Neural progenitor cell (in vitro differentiated cells): ENCODE measurements at regions not wholly inside any gene's neighbourhood (a gene's known extent, or its start where the extent isn't known, plus 50 kb on each side); places are given as distances from the start of the nearest gene placed in this dataset.

Experiments used
- DNase-seq: peaks from one replicate; pipeline ENCODE4 v3.0.0-alpha.2; 2016; ENCODE audit warnings: low spot score
- H2AFZ ChIP-seq: fragments of 200-600 bp; sonication (generic); replicated peaks from 2 replicates; pipeline ENCODE4 v1.6.1; 2016; ENCODE audit warnings: antibody characterized with exemption
- H3F3A ChIP-seq: fragments of 200-600 bp; sonication (generic); 2 replicates; pipeline ENCODE4 v1.6.1; 2016; ENCODE audit warnings: antibody characterized with exemption, low read depth
- H3K27ac ChIP-seq: fragments of 200-600 bp; sonication (generic); 2 replicates; pipeline ENCODE4 v1.5.1; 2016; ENCODE audit warnings: mild to moderate bottlenecking
- H3K27me3 ChIP-seq: fragments of 200-600 bp; sonication (generic); 2 replicates; pipeline ENCODE4 v1.6.1; 2016; ENCODE audit warnings: mild to moderate bottlenecking, moderate library complexity
- H3K36me3 ChIP-seq: fragments of 200-600 bp; sonication (generic); 2 replicates; pipeline ENCODE4 v1.5.1; 2016
- H3K4me1 ChIP-seq: fragments of 200-600 bp; sonication (generic); 2 replicates; pipeline ENCODE4 v1.6.1; 2016; ENCODE audit warnings: mixed run types
- H3K4me2 ChIP-seq: fragments of 200-600 bp; sonication (generic); 2 replicates; pipeline ENCODE4 v1.6.1; 2016
- H3K4me3 ChIP-seq: fragments of 200-600 bp; sonication (generic); 2 replicates; pipeline ENCODE4 v1.5.1; 2016
- H3K79me2 ChIP-seq: fragments of 200-600 bp; sonication (generic); 2 replicates; pipeline ENCODE4 v1.6.1; 2016; ENCODE audit warnings: low read depth
- H3K9ac ChIP-seq: fragments of 200-600 bp; sonication (generic); 2 replicates; pipeline ENCODE4 v1.6.1; 2016
- H3K9me3 ChIP-seq: fragments of 200-600 bp; sonication (generic); 2 replicates; pipeline ENCODE4 v1.5.1; 2016; ENCODE audit warnings: low read depth
- H4K20me1 ChIP-seq: fragments of 200-600 bp; sonication (generic); 2 replicates; pipeline ENCODE4 v1.6.1; 2016; ENCODE audit warnings: low read depth
- H3K27ac Mint-ChIP-seq: 3 replicates; pipeline ENCODE4 v1.8.0; 2021; ENCODE audit warnings: mixed read lengths
- H3K27me3 Mint-ChIP-seq: 2 replicates; pipeline ENCODE4 v1.8.0; 2022; ENCODE audit warnings: low read depth, mild to moderate bottlenecking, inconsistent platforms, moderate library complexity, mixed read lengths; ENCODE audit not compliant: insufficient read depth
- H3K36me3 Mint-ChIP-seq: 3 replicates; pipeline ENCODE4 v1.8.0; 2021; ENCODE audit warnings: mixed read lengths
- H3K4me1 Mint-ChIP-seq: 3 replicates; pipeline ENCODE4 v1.8.0; 2021; ENCODE audit warnings: mixed read lengths
- H3K4me3 Mint-ChIP-seq: 3 replicates; pipeline ENCODE4 v1.8.0; 2021; ENCODE audit warnings: mild to moderate bottlenecking, moderate library complexity, mixed read lengths
- H3K9me3 Mint-ChIP-seq: 3 replicates; pipeline ENCODE4 v1.8.0; 2020; ENCODE audit warnings: mixed read lengths
- CTCF ChIP-seq: fragments of 200-600 bp; sonication (generic); IDR thresholded peaks from 2 replicates; pipeline ENCODE4 v1.5.1; 2017; ENCODE audit warnings: antibody characterized with exemption, mild to moderate bottlenecking
- EZH2 ChIP-seq: fragments of 200-600 bp; sonication (generic); IDR thresholded peaks from 2 replicates; pipeline ENCODE4 v1.6.1; 2017; ENCODE audit warnings: antibody characterized with exemption, mild to moderate bottlenecking, moderate library complexity
- EZH2phosphoT487 ChIP-seq: fragments of 200-600 bp; sonication (generic); IDR thresholded peaks from 2 replicates; pipeline ENCODE4 v1.6.1; 2017; ENCODE audit warnings: antibody characterized with exemption

GRCh38 chr16:86821895-86822294 is 243.5 kb downstream of the FOXL1 start:
- H3K27me3 ChIP-seq = peaks cover 14% of the 10 kb centered on the region
- TF ChIP-seq CTCF (no peak), EZH2phosphoT487 (no peak), EZH2 (no peak)
- no peaks in the 10 kb centered on the region for H3K36me3 Mint-ChIP-seq

GRCh38 chr16:86823125-86823524 is 244.8 kb downstream of the FOXL1 start:
- no peaks in the 10 kb centered on the region for H3K79me2 ChIP-seq
- no peak overlapping the region for H3K9ac ChIP-seq
- no peaks in the 10 kb centered on the region for H3K36me3 ChIP-seq
- Mint-ChIP-seq H3K27ac (no peak overlapping the region), H3K4me1 (peaks cover 17% of the 10 kb centered on the region), H3K9me3 (no peaks in the 10 kb centered on the region), H3K4me3 (no peak overlapping the region), H3K36me3 (no peaks in the 10 kb centered on the region), H3K27me3 (peaks cover 20% of the 10 kb centered on the region)
- H2AFZ ChIP-seq = no peak overlapping the region
- no peaks in the 10 kb centered on the region for H3K9me3 ChIP-seq
- no peak overlapping the region for H3K4me3 ChIP-seq
- no peaks in the 10 kb centered on the region for H3F3A ChIP-seq
- peaks cover 15% of the 10 kb centered on the region for H3K4me1 ChIP-seq
- H3K27ac ChIP-seq = no peak overlapping the region
- DNase-seq = no peak
- H3K27me3 ChIP-seq = peaks cover 24% of the 10 kb centered on the region
- TF ChIP-seq EZH2phosphoT487 = no peak
- no peaks in the 10 kb centered on the region for H4K20me1 ChIP-seq
- H3K4me2 ChIP-seq = no peak overlapping the region

More at GRCh38 chr16:86821895-86822294, 243.5 kb downstream of the FOXL1 start:
- no peak overlapping the region for H3K9ac ChIP-seq
- DNase-seq = no peak
- no peak overlapping the region for H3K4me3 Mint-ChIP-seq
- no peaks in the 10 kb centered on the region for H4K20me1 ChIP-seq
- H3K27ac ChIP-seq = no peak overlapping the region
- no peak overlapping the region for H2AFZ ChIP-seq
- H3K4me1 ChIP-seq = peaks cover 9% of the 10 kb centered on the region
- no peak overlapping the region for H3K4me3 ChIP-seq
- peaks cover 21% of the 10 kb centered on the region for H3K27me3 Mint-ChIP-seq
- H3F3A ChIP-seq = no peaks in the 10 kb centered on the region
- no peak overlapping the region for H3K4me2 ChIP-seq
- H3K27ac Mint-ChIP-seq = no peak overlapping the region
- H3K9me3 ChIP-seq = no peaks in the 10 kb centered on the region
- H3K79me2 ChIP-seq = no peaks in the 10 kb centered on the region
- no peaks in the 10 kb centered on the region for H3K9me3 Mint-ChIP-seq
- no peaks in the 10 kb centered on the region for H3K36me3 ChIP-seq
- H3K4me1 Mint-ChIP-seq = peaks cover 12% of the 10 kb centered on the region

- no peak overlapping the region for H3K27ac Mint-ChIP-seq
- no peaks in the 10 kb centered on the region for H3K9me3 ChIP-seq
- H3K27me3 Mint-ChIP-seq = peaks cover 16% of the 10 kb centered on the region
- no peak overlapping the region for H2AFZ ChIP-seq
- peaks cover 22% of the 10 kb centered on the region for H3K4me1 Mint-ChIP-seq
- no peaks in the 10 kb centered on the region for H4K20me1 ChIP-seq
- H3F3A ChIP-seq = no peaks in the 10 kb centered on the region
- peaks cover 1% of the 10 kb centered on the region for H3K9me3 Mint-ChIP-seq
- no peak overlapping the region for H3K9ac ChIP-seq
- no peaks in the 10 kb centered on the region for H3K36me3 ChIP-seq
- H3K79me2 ChIP-seq = no peaks in the 10 kb centered on the region
- H3K27ac ChIP-seq = no peak overlapping the region
- no peak overlapping the region for H3K4me3 Mint-ChIP-seq
- no peak overlapping the region for H3K4me2 ChIP-seq
- TF ChIP-seq EZH2phosphoT487 = no peak
- TF ChIP-seq CTCF = no peak
- TF ChIP-seq EZH2 = no peak
- no peaks in the 10 kb centered on the region for H3K36me3 Mint-ChIP-seq
- H3K4me3 ChIP-seq = no peak overlapping the region
- peaks cover 26% of the 10 kb centered on the region for H3K27me3 ChIP-seq
- H3K4me1 ChIP-seq = peaks cover 15% of the 10 kb centered on the region
- DNase-seq = no peak
These were observed 245.7 kb downstream of the FOXL1 start for GRCh38 chr16:86823888-86824671.

- Histone ChIP-seq H3K27ac (no peak overlapping the region), H3K4me1 (peaks cover 15% of the 10 kb centered on the region), H3K9ac (no peak overlapping the region), H3K36me3 (no peaks in the 10 kb centered on the region), H3K4me3 (no peak overlapping the region), H3K4me2 (no peak overlapping the region), H4K20me1 (no peaks in the 10 kb centered on the region), H3F3A (no peaks in the 10 kb centered on the region), H3K79me2 (no peaks in the 10 kb centered on the region), H3K27me3 (peaks cover 26% of the 10 kb centered on the region), H3K9me3 (no peaks in the 10 kb centered on the region), H2AFZ (no peak overlapping the region)
- TF ChIP-seq CTCF (no peak), EZH2 (no peak), EZH2phosphoT487 (no peak)
- H3K36me3 Mint-ChIP-seq = no peaks in the 10 kb centered on the region
- no peak for DNase-seq
- peak overlapping the region; percentile 43 for H3K27ac Mint-ChIP-seq
- peaks cover 22% of the 10 kb centered on the region for H3K4me1 Mint-ChIP-seq
- H3K9me3 Mint-ChIP-seq = peaks cover 3% of the 10 kb centered on the region
- no peak overlapping the region for H3K4me3 Mint-ChIP-seq
- peaks cover 19% of the 10 kb centered on the region for H3K27me3 Mint-ChIP-seq
These were observed 246.5 kb downstream of the FOXL1 start for GRCh38 chr16:86824751-86825296.
